Mesendoderm (in vitro differentiated cells): ENCODE measurements at regions not wholly inside any gene's neighbourhood (a gene's known extent, or its start where the extent isn't known, plus 50 kb on each side); places are given as distances from the start of the nearest gene placed in this dataset.

Experiments
- DNase-seq: peaks from one replicate; pipeline ENCODE4 v3.0.0; 2013
- H2AK5ac ChIP-seq: 2 replicates; pipeline ENCODE4 v1.6.1; 2013; ENCODE audit warnings: low read length, inconsistent platforms
- H2BK120ac ChIP-seq: 2 replicates; pipeline ENCODE4 v1.6.1; 2013; ENCODE audit warnings: low read depth, mild to moderate bottlenecking, low read length, moderate library complexity, mixed read lengths
- H2BK15ac ChIP-seq: replicated peaks from 2 replicates; pipeline ENCODE4 v1.6.1; 2013; ENCODE audit warnings: low read depth, mild to moderate bottlenecking, moderate library complexity
- H2BK5ac ChIP-seq: 2 replicates; pipeline ENCODE4 v1.6.1; 2013; ENCODE audit warnings: low read length, inconsistent platforms
- H3K18ac ChIP-seq: 2 replicates; pipeline ENCODE4 v1.6.1; 2013; ENCODE audit warnings: mild to moderate bottlenecking, low read length, mixed read lengths
- H3K23ac ChIP-seq: one replicate; pipeline ENCODE4 v1.6.1; 2013; ENCODE audit warnings: low read length
- H3K27ac ChIP-seq: 2 replicates; pipeline ENCODE4 v1.5.1; 2013; ENCODE audit warnings: low read depth, mild to moderate bottlenecking, inconsistent platforms, low read length, moderate library complexity
- H3K27me3 ChIP-seq: 2 replicates; pipeline ENCODE4 v1.6.1; 2013; ENCODE audit warnings: low read length, control low read depth, mild to moderate bottlenecking, inconsistent platforms; ENCODE audit not compliant: insufficient read depth, poor library complexity
- H3K36me3 ChIP-seq: 2 replicates; pipeline ENCODE4 v1.6.1; 2013; ENCODE audit warnings: low read length, inconsistent platforms; ENCODE audit not compliant: control insufficient read depth, insufficient read depth
- H3K4ac ChIP-seq: one replicate; pipeline ENCODE4 v1.6.1; 2013; ENCODE audit warnings: low read depth, mild to moderate bottlenecking, low read length, moderate library complexity
- H3K4me1 ChIP-seq: 2 replicates; pipeline ENCODE4 v1.6.1; 2013; ENCODE audit warnings: low read depth, low read length, inconsistent platforms; ENCODE audit not compliant: control insufficient read depth
- H3K4me2 ChIP-seq: 2 replicates; pipeline ENCODE4 v1.6.1; 2013; ENCODE audit warnings: low read length
- H3K4me3 ChIP-seq: 2 replicates; pipeline ENCODE4 v1.5.1; 2013; ENCODE audit warnings: mild to moderate bottlenecking, low read length
- H3K56ac ChIP-seq: one replicate; pipeline ENCODE4 v1.6.1; 2013; ENCODE audit warnings: low read length
- H3K79me1 ChIP-seq: 2 replicates; pipeline ENCODE4 v1.6.1; 2013; ENCODE audit warnings: low read length, inconsistent platforms
- H3K79me2 ChIP-seq: 2 replicates; pipeline ENCODE4 v1.6.1; 2013; ENCODE audit warnings: mild to moderate bottlenecking, low read length; ENCODE audit not compliant: control insufficient read depth, insufficient read depth
- H3K9ac ChIP-seq: 2 replicates; pipeline ENCODE4 v1.6.1; 2013; ENCODE audit warnings: low read length, inconsistent platforms
- H4K5ac ChIP-seq: one replicate; pipeline ENCODE4 v1.6.1; 2013; ENCODE audit warnings: low read length
- H4K8ac ChIP-seq: one replicate; pipeline ENCODE4 v1.6.1; 2013; ENCODE audit warnings: low read depth, mild to moderate bottlenecking, control low read depth, low read length, moderate library complexity
- WGBS: extraction: QIAGEN DNeasy Blood & Tissue Kit; methylation state at CpG from one replicate; pipeline ENCODE4 v1.1.7; 2013; ENCODE audit warnings: low lambda C conversion rate, missing lambda C conversion rate; ENCODE audit not compliant: insufficient coverage; ENCODE audit errors: extremely low coverage; 5-methylcytosine and 5-hydroxymethylcytosine counted together

DNA sequence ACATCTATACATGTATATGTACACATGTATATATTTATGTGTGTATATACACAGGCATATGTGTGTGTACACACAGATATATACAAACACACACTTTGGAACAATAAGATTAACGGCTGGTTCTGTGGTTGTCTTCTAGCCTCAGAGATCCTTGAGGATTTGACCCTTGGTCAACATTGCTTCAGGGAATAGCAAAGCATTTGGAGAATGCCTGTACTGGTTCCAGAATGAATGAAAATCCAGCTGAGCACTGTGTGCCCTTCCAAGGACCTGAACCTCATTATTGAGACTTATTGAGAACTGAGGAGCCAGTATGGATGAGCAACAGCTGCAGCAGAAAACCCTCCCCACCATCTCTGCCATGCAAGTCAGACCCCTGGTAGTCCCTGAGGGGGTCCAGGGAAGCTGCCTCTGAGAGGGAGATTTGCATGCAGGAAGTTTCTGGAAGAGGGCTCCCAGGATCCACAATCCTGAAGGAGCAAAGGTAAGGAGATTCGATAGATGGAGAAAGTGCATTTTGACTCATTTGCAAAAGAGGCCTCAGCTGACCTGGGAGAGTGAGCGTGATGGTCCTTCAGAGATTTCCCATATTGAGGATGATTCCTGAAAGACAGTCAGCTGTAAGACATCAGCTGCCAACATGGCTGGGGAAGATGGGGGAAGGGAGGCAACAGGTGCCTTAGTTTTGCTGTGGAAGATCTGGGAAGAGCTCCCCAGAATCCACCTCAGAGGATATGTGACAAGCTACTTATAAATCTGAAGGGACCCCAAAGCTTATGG lies 166.6 kb upstream of the NCKAP5 start:
- H3K4ac ChIP-seq = no peak overlapping the region
- H4K5ac ChIP-seq = no peak overlapping the region
- H4K8ac ChIP-seq = no peak overlapping the region
- H3K79me1 ChIP-seq = no peaks in the 10 kb centered on the region
- H3K4me3 ChIP-seq = no peak overlapping the region
- H3K27me3 ChIP-seq = no peaks in the 10 kb centered on the region
- H3K18ac ChIP-seq = no peak overlapping the region
- H3K56ac ChIP-seq = no peak overlapping the region
- no peak overlapping the region for H3K27ac ChIP-seq
- no peak overlapping the region for H3K9ac ChIP-seq
- no CpG with 5 or more reads among the region's 3 CpGs for WGBS
- H2AK5ac ChIP-seq = no peak overlapping the region
- no peak overlapping the region for H2BK15ac ChIP-seq
- no peak for DNase-seq
- H3K4me1 ChIP-seq = no peaks in the 10 kb centered on the region
- H3K23ac ChIP-seq = no peak overlapping the region
- no peaks in the 10 kb centered on the region for H3K36me3 ChIP-seq
- H2BK5ac ChIP-seq = no peak overlapping the region
- H2BK120ac ChIP-seq = no peak overlapping the region
- H3K4me2 ChIP-seq = no peak overlapping the region
- no peaks in the 10 kb centered on the region for H3K79me2 ChIP-seq

DNA sequence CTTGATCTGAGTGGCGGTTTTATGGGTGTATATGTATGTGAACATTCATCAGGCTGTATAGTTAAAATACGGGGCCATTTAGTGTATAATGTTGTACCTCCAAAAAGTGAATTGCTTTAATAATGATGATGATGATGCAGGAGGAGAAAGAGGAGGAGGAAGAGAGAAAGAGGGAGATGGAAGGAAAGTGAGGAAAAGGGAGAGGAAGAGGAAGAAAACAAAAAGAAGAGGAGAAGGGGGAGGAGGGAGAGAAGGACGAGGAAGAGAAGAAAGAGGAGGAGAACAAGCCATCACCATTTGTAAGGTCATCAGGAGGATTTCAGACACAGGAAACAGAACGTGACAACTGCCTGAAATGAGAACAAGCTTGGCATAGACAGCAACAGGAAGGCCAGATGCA lies 168.4 kb upstream of the NCKAP5 start:
- no peak overlapping the region for H3K56ac ChIP-seq
- H3K4ac ChIP-seq = no peak overlapping the region
- H3K9ac ChIP-seq = no peak overlapping the region
- H2AK5ac ChIP-seq = no peak overlapping the region
- H3K23ac ChIP-seq = no peak overlapping the region
- H2BK120ac ChIP-seq = no peak overlapping the region
- H4K5ac ChIP-seq = no peak overlapping the region
- no peak overlapping the region for H4K8ac ChIP-seq
- no peaks in the 10 kb centered on the region for H3K79me2 ChIP-seq
- H2BK15ac ChIP-seq = no peak overlapping the region
- no peaks in the 10 kb centered on the region for H3K4me1 ChIP-seq
- DNase-seq = no peak
- no peak overlapping the region for H2BK5ac ChIP-seq
- no peak overlapping the region for H3K18ac ChIP-seq
- H3K36me3 ChIP-seq = no peaks in the 10 kb centered on the region
- no peak overlapping the region for H3K4me2 ChIP-seq
- H3K27ac ChIP-seq = no peak overlapping the region
- H3K4me3 ChIP-seq = no peak overlapping the region
- H3K27me3 ChIP-seq = no peaks in the 10 kb centered on the region
- H3K79me1 ChIP-seq = no peaks in the 10 kb centered on the region
- no CpG with 5 or more reads among the region's 4 CpGs for WGBS

- no peak overlapping the region for H2BK5ac ChIP-seq
- no peak overlapping the region for H2BK15ac ChIP-seq
- H3K4ac ChIP-seq = no peak overlapping the region
- no peak overlapping the region for H3K27ac ChIP-seq
- H3K4me3 ChIP-seq = no peak overlapping the region
- no peak overlapping the region for H2AK5ac ChIP-seq
- no peak overlapping the region for H4K5ac ChIP-seq
- no peak for DNase-seq
- no peaks in the 10 kb centered on the region for H3K4me1 ChIP-seq
- WGBS = no CpG with 5 or more reads among the region's 2 CpGs
- H3K27me3 ChIP-seq = no peaks in the 10 kb centered on the region
- no peaks in the 10 kb centered on the region for H3K79me2 ChIP-seq
- no peak overlapping the region for H2BK120ac ChIP-seq
- H3K79me1 ChIP-seq = no peaks in the 10 kb centered on the region
- no peak overlapping the region for H3K9ac ChIP-seq
- no peak overlapping the region for H4K8ac ChIP-seq
- no peak overlapping the region for H3K56ac ChIP-seq
- H3K36me3 ChIP-seq = no peaks in the 10 kb centered on the region
- no peak overlapping the region for H3K4me2 ChIP-seq
- H3K23ac ChIP-seq = no peak overlapping the region
- H3K18ac ChIP-seq = no peak overlapping the region
Observed at GRCh38 chr2:133737242-133737993, 169.2 kb upstream of the NCKAP5 start.

DNA sequence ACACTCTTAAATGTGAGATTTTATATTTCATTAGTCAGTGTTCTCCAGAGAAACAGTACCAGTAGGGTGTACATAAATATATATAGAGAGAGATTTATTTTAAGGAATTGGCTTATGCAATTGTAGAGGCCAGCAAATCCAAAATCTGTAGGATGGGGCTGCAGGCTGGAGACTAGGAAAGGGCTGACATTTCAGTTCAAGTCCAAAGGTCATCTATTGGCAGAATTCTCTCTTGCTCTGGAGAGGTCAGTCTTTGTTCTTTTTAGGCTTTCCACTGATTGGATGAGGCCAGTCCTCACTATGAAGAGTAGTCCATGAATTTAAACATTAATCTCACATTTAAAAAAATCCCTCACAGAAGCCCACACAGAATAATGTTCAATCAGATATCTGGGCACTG lies 170.8 kb upstream of the NCKAP5 start:
- no peak overlapping the region for H2BK5ac ChIP-seq
- no peak overlapping the region for H3K4me2 ChIP-seq
- H3K9ac ChIP-seq = no peak overlapping the region
- H4K8ac ChIP-seq = no peak overlapping the region
- H3K27me3 ChIP-seq = no peaks in the 10 kb centered on the region
- H2BK15ac ChIP-seq = no peak overlapping the region
- no peaks in the 10 kb centered on the region for H3K79me2 ChIP-seq
- no peaks in the 10 kb centered on the region for H3K4me1 ChIP-seq
- H3K27ac ChIP-seq = no peak overlapping the region
- no peak overlapping the region for H3K18ac ChIP-seq
- H2BK120ac ChIP-seq = no peak overlapping the region
- no peak for DNase-seq
- H3K79me1 ChIP-seq = no peaks in the 10 kb centered on the region
- no peak overlapping the region for H3K56ac ChIP-seq
- H3K4ac ChIP-seq = no peak overlapping the region
- H4K5ac ChIP-seq = no peak overlapping the region
- no peak overlapping the region for H3K23ac ChIP-seq
- no peak overlapping the region for H3K4me3 ChIP-seq
- no peaks in the 10 kb centered on the region for H3K36me3 ChIP-seq
- H2AK5ac ChIP-seq = no peak overlapping the region

- Histone ChIP-seq H2AK5ac (no peak overlapping the region), H3K4me3 (no peak overlapping the region), H3K4me2 (no peak overlapping the region), H3K36me3 (no peaks in the 10 kb centered on the region), H3K27ac (no peak overlapping the region), H3K18ac (no peak overlapping the region), H2BK5ac (no peak overlapping the region), H3K4ac (no peak overlapping the region), H3K27me3 (no peaks in the 10 kb centered on the region), H3K9ac (no peak overlapping the region), H4K8ac (no peak overlapping the region), H3K79me1 (no peaks in the 10 kb centered on the region), H2BK15ac (no peak overlapping the region), H3K23ac (no peak overlapping the region), H3K4me1 (no peaks in the 10 kb centered on the region), H2BK120ac (no peak overlapping the region), H3K56ac (no peak overlapping the region), H3K79me2 (no peaks in the 10 kb centered on the region), H4K5ac (no peak overlapping the region)
- no CpG with 5 or more reads among the region's 1 CpG for WGBS
- DNase-seq = no peak
Observed at GRCh38 chr2:133740500-133740899, 172.2 kb upstream of the NCKAP5 start.
